ENCODE measurements at regions not wholly inside any gene's neighbourhood (a gene's known extent, or its start where the extent isn't known, plus 50 kb on each side); places are given as distances from the start of the nearest gene placed in this dataset.

GRCh38 chr4:132564920-132565319 is 584.2 kb upstream of the PCDH10 start:
- FAIRE-seq = no peak
- no peak overlapping the region for H3K4me3 ChIP-seq (ENCODE audit: low read depth, low read length)
- no peaks in the 10 kb centered on the region for H3K27me3 ChIP-seq (ENCODE audit: control insufficient read depth, insufficient read depth, low read length)
- no peak for TF ChIP-seq CTCF (IDR thresholded peaks at IDR 0.05; ENCODE audit: insufficient read depth, low read length, severe bottlenecking)
- no peaks in the 10 kb centered on the region for H3K36me3 ChIP-seq (ENCODE audit: control insufficient read depth, insufficient read depth, low read length)
- peak; percentile 0 for DNase-seq (ENCODE audit: low read depth)

- Histone ChIP-seq H3K4me3 (ENCODE audit: low read depth, low read length) (no peak overlapping the region), H3K36me3 (ENCODE audit: control insufficient read depth, insufficient read depth, low read length) (no peaks in the 10 kb centered on the region), H3K27me3 (ENCODE audit: control insufficient read depth, insufficient read depth, low read length) (no peaks in the 10 kb centered on the region)
- no peak for DNase-seq (ENCODE audit: low read depth)
- no peak for TF ChIP-seq CTCF (IDR thresholded peaks at IDR 0.05; ENCODE audit: insufficient read depth, low read length, severe bottlenecking)
- FAIRE-seq = no peak
These were observed 583.6 kb upstream of the PCDH10 start for GRCh38 chr4:132565542-132565941.

- no peaks in the 10 kb centered on the region for H3K36me3 ChIP-seq (ENCODE audit: control insufficient read depth, insufficient read depth, low read length)
- H3K27me3 ChIP-seq (ENCODE audit: control insufficient read depth, insufficient read depth, low read length) = no peaks in the 10 kb centered on the region
- TF ChIP-seq CTCF (IDR thresholded peaks at IDR 0.05; ENCODE audit: insufficient read depth, low read length, severe bottlenecking) = no peak
- H3K4me3 ChIP-seq (ENCODE audit: low read depth, low read length) = no peak overlapping the region
- FAIRE-seq (no peak), DNase-seq (ENCODE audit: low read depth) (no peak)
These were observed 576.9 kb upstream of the PCDH10 start for GRCh38 chr4:132572210-132572609.

- H3K27me3 ChIP-seq (ENCODE audit: control insufficient read depth, insufficient read depth, low read length) = no peaks in the 10 kb centered on the region
- TF ChIP-seq CTCF (IDR thresholded peaks at IDR 0.05; ENCODE audit: insufficient read depth, low read length, severe bottlenecking) = no peak
- no peak overlapping the region for H3K4me3 ChIP-seq (ENCODE audit: low read depth, low read length)
- no peak for FAIRE-seq
- H3K36me3 ChIP-seq (ENCODE audit: control insufficient read depth, insufficient read depth, low read length) = no peaks in the 10 kb centered on the region
- peak; percentile 1 for DNase-seq (ENCODE audit: low read depth)
These were observed 561.5 kb upstream of the PCDH10 start for GRCh38 chr4:132587626-132588025.

- TF ChIP-seq CTCF (IDR thresholded peaks at IDR 0.05; ENCODE audit: insufficient read depth, low read length, severe bottlenecking) = no peak
- no peak for FAIRE-seq
- Histone ChIP-seq H3K27me3 (ENCODE audit: control insufficient read depth, insufficient read depth, low read length) (no peaks in the 10 kb centered on the region), H3K4me3 (ENCODE audit: low read depth, low read length) (no peak overlapping the region), H3K36me3 (ENCODE audit: control insufficient read depth, insufficient read depth, low read length) (no peaks in the 10 kb centered on the region)
- no peak for DNase-seq (ENCODE audit: low read depth)
These were observed 556.8 kb upstream of the PCDH10 start for GRCh38 chr4:132592340-132592739.

GRCh38 chr4:132592850-132593249 is 556.2 kb upstream of the PCDH10 start:
- DNase-seq (ENCODE audit: low read depth) = no peak
- no peak overlapping the region for H3K4me3 ChIP-seq (ENCODE audit: low read depth, low read length)
- no peaks in the 10 kb centered on the region for H3K27me3 ChIP-seq (ENCODE audit: control insufficient read depth, insufficient read depth, low read length)
- no peak for TF ChIP-seq CTCF (IDR thresholded peaks at IDR 0.05; ENCODE audit: insufficient read depth, low read length, severe bottlenecking)
- no peak for FAIRE-seq
- H3K36me3 ChIP-seq (ENCODE audit: control insufficient read depth, insufficient read depth, low read length) = no peaks in the 10 kb centered on the region
